IMR-90 (cell line): ENCODE measurements at regions not wholly inside any gene's neighbourhood (a gene's known extent, or its start where the extent isn't known, plus 50 kb on each side); places are given as distances from the start of the nearest gene placed in this dataset.

Source experiments
- ATAC-seq: fragments of 200-7000 bp; cut with Tn5 transposase; 2 replicates; pipeline ENCODE4 v1.9.1; 2020; ENCODE audit warnings: low read depth, mild to moderate bottlenecking, moderate library complexity
- BruUV-seq: library from RNA; stranded (reverse); fragments of 400-500 nt; replicated peaks from 2 replicates; lab custom pipeline; 2021; lab: Mats Ljungman, UMichigan
- CTCF ChIA-PET: fragments of 300-600 bp; formaldehyde crosslinking; extraction: SDS; loops from one replicate; lab custom pipeline; 2021; ENCODE audit warnings: antibody characterized with exemption; lab: Yijun Ruan, JAX
- POLR2A ChIA-PET: fragments of 300-600 bp; sonication (Branson Sonifier 250); formaldehyde crosslinking; loops from one replicate; lab custom pipeline; 2022; ENCODE audit warnings: antibody characterized with exemption; ENCODE audit not compliant: unreplicated experiment; lab: Charles Lee
- DNase-seq: peaks from one replicate; pipeline ENCODE4 v3.0.0; 2013
- H2AFZ ChIP-seq: replicated peaks from 2 replicates; pipeline ENCODE3; 2013; ENCODE audit warnings: low read length, mild to moderate bottlenecking; ENCODE audit not compliant: poor library complexity
- H2AK5ac ChIP-seq: 2 replicates; pipeline ENCODE4 v1.6.1; 2013; ENCODE audit warnings: low read depth, low read length, inconsistent platforms
- H2AK9ac ChIP-seq: replicated peaks from 2 replicates; pipeline ENCODE3; 2013; ENCODE audit warnings: mild to moderate bottlenecking, low read depth, low read length, moderate library complexity; ENCODE audit not compliant: poor library complexity
- H2BK120ac ChIP-seq: 2 replicates; pipeline ENCODE4 v1.6.1; 2013; ENCODE audit warnings: low read depth, low read length, inconsistent platforms
- H2BK15ac ChIP-seq: 3 replicates; pipeline ENCODE4 v1.6.1; 2013; ENCODE audit warnings: low read depth, low read length, inconsistent platforms
- H2BK20ac ChIP-seq: 2 replicates; pipeline ENCODE4 v1.6.1; 2013; ENCODE audit warnings: low read depth, mild to moderate bottlenecking, inconsistent platforms, low read length, moderate library complexity
- H2BK5ac ChIP-seq: 2 replicates; pipeline ENCODE4 v1.6.1; 2013; ENCODE audit warnings: mild to moderate bottlenecking, low read depth, low read length, inconsistent platforms; ENCODE audit not compliant: poor library complexity, severe bottlenecking
- H3K14ac ChIP-seq: replicated peaks from 2 replicates; pipeline ENCODE4 v1.6.1; 2013; ENCODE audit warnings: low read depth, low read length, inconsistent platforms
- H3K18ac ChIP-seq: 2 replicates; pipeline ENCODE4 v1.6.1; 2013; ENCODE audit warnings: low read depth, low read length, control low read depth
- H3K23ac ChIP-seq: 2 replicates; pipeline ENCODE4 v1.6.1; 2013; ENCODE audit warnings: low read depth, low read length, inconsistent platforms
- H3K27ac ChIP-seq: 2 replicates; pipeline ENCODE4 v1.5.1; 2013; ENCODE audit warnings: mild to moderate bottlenecking, control low read depth, low read length; ENCODE audit not compliant: insufficient read depth
- H3K27me3 ChIP-seq: 2 replicates; pipeline ENCODE4 v1.6.1; 2013; ENCODE audit warnings: low read length; ENCODE audit not compliant: control insufficient read depth, insufficient read depth
- H3K36me3 ChIP-seq: 2 replicates; pipeline ENCODE4 v1.6.1; 2013; ENCODE audit warnings: low read length, mixed read lengths; ENCODE audit not compliant: control insufficient read depth, insufficient read depth
- H3K4ac ChIP-seq: 2 replicates; pipeline ENCODE4 v1.6.1; 2013; ENCODE audit warnings: low read depth, low read length, inconsistent platforms
- H3K4me1 ChIP-seq: 2 replicates; pipeline ENCODE4 v1.6.1; 2013; ENCODE audit warnings: low read length, mixed read lengths; ENCODE audit not compliant: control insufficient read depth, insufficient read depth
- H3K4me2 ChIP-seq: 2 replicates; pipeline ENCODE4 v1.6.1; 2013; ENCODE audit warnings: low read depth, mild to moderate bottlenecking, control low read depth, low read length, moderate library complexity
- H3K4me3 ChIP-seq: 2 replicates; pipeline ENCODE4 v1.5.1; 2013; ENCODE audit warnings: low read depth, mild to moderate bottlenecking, control low read depth, low read length, moderate library complexity; ENCODE audit not compliant: insufficient read depth
- H3K56ac ChIP-seq: 2 replicates; pipeline ENCODE4 v1.6.1; 2013; ENCODE audit warnings: low read length, inconsistent platforms; ENCODE audit not compliant: insufficient read depth; ENCODE audit errors: extremely low read depth
- H3K79me1 ChIP-seq, 2 experiments: 2 replicates each; pipeline ENCODE4 v1.6.1; 2013; ENCODE audit warnings: low read length in 2 of 2, inconsistent platforms in 1 of 2, low read depth in 1 of 2
- H3K9ac ChIP-seq: 2 replicates; pipeline ENCODE4 v1.6.1; 2013; ENCODE audit warnings: low read depth, low read length, control low read depth
- H3K9me1 ChIP-seq: 2 replicates; pipeline ENCODE4 v1.6.1; 2013; ENCODE audit warnings: low read length, inconsistent platforms; ENCODE audit not compliant: insufficient read depth
- H3K9me3 ChIP-seq: 2 replicates; pipeline ENCODE4 v1.6.1; 2013; ENCODE audit warnings: low read length; ENCODE audit not compliant: control insufficient read depth, insufficient read depth
- H4K20me1 ChIP-seq: 2 replicates; pipeline ENCODE4 v1.6.1; 2013; ENCODE audit warnings: low read length, inconsistent platforms; ENCODE audit not compliant: insufficient read depth
- H4K5ac ChIP-seq: 2 replicates; pipeline ENCODE4 v1.6.1; 2013; ENCODE audit warnings: mild to moderate bottlenecking, low read depth, low read length, control low read depth
- H4K8ac ChIP-seq, 2 experiments: 2 replicates each; pipeline ENCODE4 v1.6.1; 2013; ENCODE audit warnings: low read depth in 2 of 2, low read length in 2 of 2, control low read depth in 1 of 2, inconsistent platforms in 1 of 2
- H4K91ac ChIP-seq: 2 replicates; pipeline ENCODE4 v1.6.1; 2013; ENCODE audit warnings: low read depth, low read length, inconsistent platforms; ENCODE audit not compliant: insufficient read depth
- BHLHE40 ChIP-seq: fragments of 150-350 bp; IDR thresholded peaks from 2 replicates; pipeline ENCODE4 v1.6.1; 2016; ENCODE audit warnings: mild to moderate bottlenecking, low read depth, low read length
- CHD1 ChIP-seq: IDR thresholded peaks from 2 replicates; pipeline ENCODE4 v1.6.1; 2012; ENCODE audit warnings: low read depth, low read length, improper control_type of control experiment
- FOS ChIP-seq: fragments of 150-350 bp; IDR thresholded peaks from 2 replicates; pipeline ENCODE4 v1.6.1; 2016; ENCODE audit warnings: low read depth, low read length
- MAFK ChIP-seq: IDR thresholded peaks from 2 replicates; pipeline ENCODE4 v1.6.1; 2012; ENCODE audit warnings: low read depth, low read length, improper control_type of control experiment
- MXI1 ChIP-seq: IDR thresholded peaks from 2 replicates; pipeline ENCODE4 v1.6.1; 2012; ENCODE audit warnings: low read depth, mild to moderate bottlenecking, low read length, moderate library complexity, borderline replicate concordance
- NFE2L2 ChIP-seq: fragments of 150-350 bp; IDR thresholded peaks from 2 replicates; pipeline ENCODE4 v1.6.1; 2016; ENCODE audit warnings: low read depth, mild to moderate bottlenecking, low read length
- RAD21 ChIP-seq: IDR thresholded peaks from 2 replicates; pipeline ENCODE4 v1.6.1; 2012; ENCODE audit warnings: low read length, improper control_type of control experiment
- RCOR1 ChIP-seq: IDR thresholded peaks from 2 replicates; pipeline ENCODE4 v1.6.1; 2012; ENCODE audit warnings: mild to moderate bottlenecking, low read length, improper control_type of control experiment; ENCODE audit not compliant: insufficient replicate concordance
- RFX5 ChIP-seq: IDR thresholded peaks from 2 replicates; pipeline ENCODE4 v1.8.0; 2012; ENCODE audit warnings: low read depth, mild to moderate bottlenecking, low read length, moderate library complexity
- SMC3 ChIP-seq: fragments of 150-350 bp; IDR thresholded peaks from 2 replicates; pipeline ENCODE4 v1.6.1; 2016; ENCODE audit warnings: low read depth, mild to moderate bottlenecking, antibody characterized with exemption, low read length, moderate library complexity
- WGBS, 2 experiments: methylation state at CpG; one replicate each; pipeline versions ENCODE4 v1.1.5 to v1.1.7; 2013; ENCODE audit warnings: missing lambda C conversion rate in 2 of 2; ENCODE audit not compliant: insufficient read length in 1 of 2; ENCODE audit errors: extremely low coverage in 2 of 2; 5-methylcytosine and 5-hydroxymethylcytosine counted together
- dilution Hi-C: fragments of 300-500 bp; cut with HindIII; formaldehyde crosslinking; loops from one replicate; pipeline ENCODE4 v1.14.3; 2018; ENCODE audit warnings: low sequenced_read_pairs; ENCODE audit not compliant: unreplicated experiment
- in situ Hi-C: fragments of 300-500 bp; cut with MboI; formaldehyde crosslinking; loops from 3 replicates; pipeline ENCODE4 v1.14.3; 2019; ENCODE audit warnings: low sequenced_read_pairs, inconsistent platforms, mixed read lengths
- intact Hi-C: fragments of 100-400 bp; cut with micrococcal nuclease; formaldehyde crosslinking; loops from 2 replicates; pipeline ENCODE4 v1.10.0; 2022
- TF ChIP-seq, protein P1 (sequence below): conservative IDR thresholded peaks from 2 replicates; pipeline ENCODE4 v1.5.1; 2012; ENCODE audit warnings: mild to moderate bottlenecking, low read depth, low read length, improper control_type of control experiment
- TF ChIP-seq, protein P2 (sequence below): fragments of 150-350 bp; IDR thresholded peaks from 2 replicates; pipeline ENCODE4 v1.6.1; 2016; ENCODE audit warnings: low read depth, mild to moderate bottlenecking, low read length, moderate library complexity, borderline replicate concordance
- TF ChIP-seq, protein P3 (sequence below): fragments of 150-350 bp; IDR thresholded peaks from 2 replicates; pipeline ENCODE4 v1.6.1; 2017; ENCODE audit warnings: mild to moderate bottlenecking, antibody characterized with exemption, low read length, low read depth

DNA sequence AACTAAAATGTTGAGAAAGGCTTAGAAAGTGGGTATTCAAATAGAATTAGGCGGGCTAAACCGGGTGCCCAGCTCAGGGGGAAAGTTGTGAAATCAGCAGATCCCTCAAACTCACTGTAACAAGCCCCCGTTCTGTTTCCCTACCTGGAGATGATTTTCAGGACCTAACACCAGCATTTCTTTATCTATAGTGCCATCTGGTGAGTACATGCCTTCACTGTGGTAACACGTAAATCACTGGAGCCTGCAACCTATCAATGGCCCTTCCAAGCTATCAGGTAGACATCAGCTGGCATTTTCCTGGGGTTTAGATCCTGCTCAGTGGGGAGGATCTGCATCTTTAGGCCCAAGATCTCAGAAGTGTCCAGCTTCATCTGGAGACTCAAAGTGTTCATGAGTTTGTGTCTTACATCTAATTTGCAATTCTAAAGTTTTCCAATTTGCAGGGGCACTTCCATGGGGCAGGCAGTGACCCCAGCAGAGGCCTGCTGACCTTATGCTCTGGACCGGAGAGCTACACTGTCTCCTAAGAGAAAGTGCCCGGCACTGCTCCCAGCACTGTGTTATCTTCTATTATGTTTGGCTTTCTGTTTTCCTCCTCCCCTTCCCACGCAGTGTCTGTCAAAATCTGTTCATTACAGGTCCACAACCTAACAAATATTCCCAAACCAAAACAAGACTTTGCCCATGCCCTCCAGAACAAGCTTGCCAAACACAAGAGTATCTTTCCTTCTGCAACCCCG, 132.5 kb downstream of the LSM5 start:
- Histone ChIP-seq H3K23ac (no peak overlapping the region), H4K8ac (no peak overlapping the region), H2BK15ac (no peak overlapping the region), H3K4me2 (no peak overlapping the region), H3K9me1 (no peaks in the 10 kb centered on the region), H3K27ac (no peak overlapping the region), H2AK9ac (no peak overlapping the region), H4K5ac (no peak overlapping the region), H4K91ac (no peak overlapping the region), H3K4me3 (no peak overlapping the region), H3K4ac (no peak overlapping the region), H2BK5ac (no peak overlapping the region), H3K18ac (no peak overlapping the region), H3K56ac (no peak overlapping the region), H3K36me3 (no peaks in the 10 kb centered on the region), H3K9me3 (no peaks in the 10 kb centered on the region), H2AK5ac (no peak overlapping the region), H3K4me1 (no peaks in the 10 kb centered on the region), H2BK20ac (no peak overlapping the region), H3K79me1 (no peaks in the 10 kb centered on the region), H2AFZ (no peak overlapping the region), H3K9ac (no peak overlapping the region), H4K20me1 (no peaks in the 10 kb centered on the region), H3K14ac (no peak overlapping the region), H2BK120ac (no peak overlapping the region), H3K27me3 (no peaks in the 10 kb centered on the region)
- intact Hi-C loops (no loop called here), in situ Hi-C loops (no loop called here), dilution Hi-C loops (no loop called here)
- no TSS peak for BruUV-seq
- POLR2A ChIA-PET: no interaction called here
- no peak for DNase-seq
- TF ChIP-seq RFX5 (no peak), NFE2L2 (no peak), FOS (no peak), RAD21 (no peak), RCOR1 (no peak), MXI1 (no peak), MAFK (no peak), SMC3 (no peak), BHLHE40 (no peak), CHD1 (no peak)
- TF ChIP-seq, protein P1, sequence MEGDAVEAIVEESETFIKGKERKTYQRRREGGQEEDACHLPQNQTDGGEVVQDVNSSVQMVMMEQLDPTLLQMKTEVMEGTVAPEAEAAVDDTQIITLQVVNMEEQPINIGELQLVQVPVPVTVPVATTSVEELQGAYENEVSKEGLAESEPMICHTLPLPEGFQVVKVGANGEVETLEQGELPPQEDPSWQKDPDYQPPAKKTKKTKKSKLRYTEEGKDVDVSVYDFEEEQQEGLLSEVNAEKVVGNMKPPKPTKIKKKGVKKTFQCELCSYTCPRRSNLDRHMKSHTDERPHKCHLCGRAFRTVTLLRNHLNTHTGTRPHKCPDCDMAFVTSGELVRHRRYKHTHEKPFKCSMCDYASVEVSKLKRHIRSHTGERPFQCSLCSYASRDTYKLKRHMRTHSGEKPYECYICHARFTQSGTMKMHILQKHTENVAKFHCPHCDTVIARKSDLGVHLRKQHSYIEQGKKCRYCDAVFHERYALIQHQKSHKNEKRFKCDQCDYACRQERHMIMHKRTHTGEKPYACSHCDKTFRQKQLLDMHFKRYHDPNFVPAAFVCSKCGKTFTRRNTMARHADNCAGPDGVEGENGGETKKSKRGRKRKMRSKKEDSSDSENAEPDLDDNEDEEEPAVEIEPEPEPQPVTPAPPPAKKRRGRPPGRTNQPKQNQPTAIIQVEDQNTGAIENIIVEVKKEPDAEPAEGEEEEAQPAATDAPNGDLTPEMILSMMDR: no peak
- TF ChIP-seq, protein P2, sequence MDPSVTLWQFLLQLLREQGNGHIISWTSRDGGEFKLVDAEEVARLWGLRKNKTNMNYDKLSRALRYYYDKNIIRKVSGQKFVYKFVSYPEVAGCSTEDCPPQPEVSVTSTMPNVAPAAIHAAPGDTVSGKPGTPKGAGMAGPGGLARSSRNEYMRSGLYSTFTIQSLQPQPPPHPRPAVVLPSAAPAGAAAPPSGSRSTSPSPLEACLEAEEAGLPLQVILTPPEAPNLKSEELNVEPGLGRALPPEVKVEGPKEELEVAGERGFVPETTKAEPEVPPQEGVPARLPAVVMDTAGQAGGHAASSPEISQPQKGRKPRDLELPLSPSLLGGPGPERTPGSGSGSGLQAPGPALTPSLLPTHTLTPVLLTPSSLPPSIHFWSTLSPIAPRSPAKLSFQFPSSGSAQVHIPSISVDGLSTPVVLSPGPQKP: no peak
- TF ChIP-seq, protein P3, sequence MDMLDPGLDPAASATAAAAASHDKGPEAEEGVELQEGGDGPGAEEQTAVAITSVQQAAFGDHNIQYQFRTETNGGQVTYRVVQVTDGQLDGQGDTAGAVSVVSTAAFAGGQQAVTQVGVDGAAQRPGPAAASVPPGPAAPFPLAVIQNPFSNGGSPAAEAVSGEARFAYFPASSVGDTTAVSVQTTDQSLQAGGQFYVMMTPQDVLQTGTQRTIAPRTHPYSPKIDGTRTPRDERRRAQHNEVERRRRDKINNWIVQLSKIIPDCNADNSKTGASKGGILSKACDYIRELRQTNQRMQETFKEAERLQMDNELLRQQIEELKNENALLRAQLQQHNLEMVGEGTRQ: no peak
- 47% methylated on average over 3 of the region's 8 CpGs; no CpG with 5 or more reads in 1 of the 2 experiments for WGBS, 2 experiments
- CTCF ChIA-PET: no interaction called here
- no peak for ATAC-seq
